Esophagus mucosa (tissue), 1 donor: ENCODE measurements at regions not wholly inside any gene's neighbourhood (a gene's known extent, or its start where the extent isn't known, plus 50 kb on each side); places are given as distances from the start of the nearest gene placed in this dataset.

Experiments used
- ATAC-seq: fragments of 200-7000 bp; cut with Tn5 transposase; one replicate; pipeline ENCODE4 v1.9.1; 2020
- donor health status: DM: yes; HTN: yes; CAD: no.

DNA sequence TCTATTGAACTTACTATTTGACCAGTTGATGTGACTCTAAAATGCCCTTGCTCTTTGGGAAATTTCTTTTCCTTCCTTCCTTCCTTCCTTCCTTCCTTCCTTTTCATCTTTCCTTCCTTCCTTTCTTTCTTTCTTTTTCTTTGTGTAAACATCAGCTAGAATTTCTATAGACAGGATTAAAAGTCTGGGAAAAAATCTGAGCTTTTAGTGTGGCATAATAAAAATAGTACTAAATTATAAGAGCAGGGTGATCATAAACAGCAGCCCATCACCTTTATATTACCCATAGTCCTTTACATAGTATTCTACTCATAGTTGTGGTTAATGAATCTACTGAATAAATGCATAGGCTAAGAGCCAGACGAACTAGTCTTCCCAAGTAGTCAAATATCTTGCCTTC lies 281.0 kb upstream of the DAB1 start:
- ATAC-seq = no peak

DNA sequence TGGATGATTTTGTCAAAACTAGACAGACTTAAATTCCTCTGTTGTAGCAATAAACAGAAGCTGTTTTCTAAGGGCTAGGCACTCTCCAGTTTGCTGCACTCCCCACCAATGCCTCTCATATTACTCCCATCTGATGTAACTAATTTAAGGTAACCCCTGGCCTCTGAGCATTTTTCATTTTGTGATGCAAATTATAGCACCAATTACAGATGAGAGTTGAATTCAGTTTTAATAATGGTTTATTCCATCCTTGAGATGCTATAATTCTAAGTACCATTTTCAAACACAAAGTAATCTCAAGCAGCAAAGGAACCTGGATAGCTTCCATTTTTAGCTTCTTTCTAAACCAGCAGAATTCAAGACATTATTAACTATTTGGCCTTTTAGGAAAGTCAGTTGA lies 280.4 kb upstream of the DAB1 start:
- no peak for ATAC-seq

DNA sequence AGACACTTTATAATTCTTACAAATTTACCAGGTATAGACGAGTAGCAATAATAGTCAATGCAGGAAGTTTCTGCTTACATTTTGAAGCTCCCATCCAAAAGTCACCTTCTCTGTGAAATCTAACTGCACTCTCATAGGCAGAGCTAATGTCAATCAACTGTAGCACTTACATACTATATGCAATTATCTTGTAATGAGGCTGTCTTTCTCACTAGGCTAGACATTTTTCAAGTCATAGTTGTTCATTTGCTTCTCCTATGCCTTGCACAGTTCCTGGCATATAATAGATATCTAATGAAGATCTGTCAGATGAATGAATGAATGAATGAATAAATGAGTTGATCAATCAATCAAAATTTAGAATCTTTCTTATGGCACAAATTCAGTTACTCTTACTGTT lies 273.0 kb upstream of the DAB1 start:
- ATAC-seq = no peak

GRCh38 chr1:57696043-57696442 lies 272.2 kb upstream of the DAB1 start:
- no peak for ATAC-seq

GRCh38 chr1:57686306-57686705 lies 262.4 kb upstream of the DAB1 start:
- ATAC-seq = no peak

- no peak for ATAC-seq
Observed at GRCh38 chr1:57683037-57683942, 259.4 kb upstream of the DAB1 start.

- no peak for ATAC-seq
Observed at GRCh38 chr1:57678138-57678537, 254.3 kb upstream of the DAB1 start.

DNA sequence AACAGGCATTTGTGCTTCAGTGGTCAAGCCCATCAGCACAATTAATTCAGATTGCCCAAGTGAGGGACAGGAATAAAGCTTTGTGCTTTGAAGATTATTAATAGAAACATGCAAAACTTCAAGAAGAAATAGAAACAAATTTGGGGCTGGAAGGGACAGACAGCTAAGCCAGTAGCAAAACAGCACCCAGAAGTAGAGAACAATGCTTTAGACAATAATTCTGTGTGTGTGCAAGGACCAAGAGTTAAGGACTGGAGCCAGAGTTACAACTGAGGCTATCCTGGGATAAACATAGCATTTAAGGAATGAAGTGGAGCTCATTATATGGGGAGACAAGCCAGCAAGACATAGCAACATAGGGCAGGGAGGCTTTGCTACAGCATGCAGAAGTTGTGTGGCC lies 251.9 kb upstream of the DAB1 start:
- ATAC-seq = no peak

- no peak for ATAC-seq
Observed at GRCh38 chr1:57674801-57675200, 250.9 kb upstream of the DAB1 start.

- ATAC-seq = no peak
Observed at GRCh38 chr1:57672346-57673140, 248.7 kb upstream of the DAB1 start.

GRCh38 chr1:57671750-57672149 lies 247.9 kb upstream of the DAB1 start:
- no peak for ATAC-seq

- ATAC-seq = no peak
Observed at GRCh38 chr1:57659804-57660203, 235.9 kb upstream of the DAB1 start.

DNA sequence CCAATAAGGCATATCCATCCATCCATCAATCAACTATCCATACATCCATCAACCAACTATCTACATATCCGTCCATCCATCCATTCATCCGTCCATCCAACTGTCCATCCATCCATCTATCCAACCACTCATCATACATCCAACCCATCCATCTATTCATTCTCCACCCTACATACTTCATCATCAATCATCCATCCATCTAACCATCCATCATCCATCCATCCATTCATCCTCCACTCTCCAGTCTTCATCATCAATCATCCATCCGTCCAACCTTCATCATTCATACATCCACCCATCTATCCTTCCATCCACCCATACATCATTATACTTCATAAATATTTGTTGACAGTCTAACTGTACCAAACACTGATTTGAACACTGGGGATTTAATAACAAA lies 231.3 kb upstream of the DAB1 start:
- no peak for ATAC-seq

DNA sequence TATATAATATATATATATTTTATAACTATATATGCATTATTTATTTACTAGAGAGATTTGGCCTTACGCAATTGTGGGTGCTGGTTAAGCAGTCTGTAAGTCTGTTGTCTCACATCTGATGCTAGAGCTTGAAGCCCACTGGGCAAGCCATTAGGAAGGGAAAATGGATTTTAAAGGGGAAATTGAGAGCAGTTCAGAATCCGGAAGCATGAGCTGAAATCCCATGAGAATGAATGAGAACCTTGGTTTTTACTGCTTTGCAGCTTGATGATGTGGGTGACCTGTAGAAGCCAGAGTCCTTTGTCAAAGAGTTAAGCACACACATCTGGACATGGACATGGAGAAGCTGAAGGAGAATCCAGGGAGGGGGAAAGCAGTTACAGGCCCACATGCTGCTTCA lies 220.8 kb upstream of the DAB1 start:
- ATAC-seq = no peak

DNA sequence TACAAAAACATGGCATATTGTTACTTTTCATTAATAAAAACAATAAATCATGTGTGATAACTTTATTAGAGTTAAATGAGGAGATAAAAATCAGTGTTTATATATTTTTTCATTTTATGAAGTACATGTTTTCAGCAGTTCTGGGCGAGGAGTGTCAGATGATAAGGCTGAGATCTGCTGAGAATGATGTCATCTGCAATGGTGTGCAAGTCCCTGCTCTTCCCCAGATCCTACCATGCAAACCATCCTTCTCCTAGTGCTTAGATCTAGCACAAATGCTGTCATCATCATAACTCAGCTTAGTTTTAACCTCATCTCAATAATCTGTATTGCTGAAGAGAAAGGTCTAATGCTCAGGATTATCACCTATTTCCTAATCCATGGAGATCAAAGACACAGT lies 214.4 kb upstream of the DAB1 start:
- ATAC-seq = no peak

DNA sequence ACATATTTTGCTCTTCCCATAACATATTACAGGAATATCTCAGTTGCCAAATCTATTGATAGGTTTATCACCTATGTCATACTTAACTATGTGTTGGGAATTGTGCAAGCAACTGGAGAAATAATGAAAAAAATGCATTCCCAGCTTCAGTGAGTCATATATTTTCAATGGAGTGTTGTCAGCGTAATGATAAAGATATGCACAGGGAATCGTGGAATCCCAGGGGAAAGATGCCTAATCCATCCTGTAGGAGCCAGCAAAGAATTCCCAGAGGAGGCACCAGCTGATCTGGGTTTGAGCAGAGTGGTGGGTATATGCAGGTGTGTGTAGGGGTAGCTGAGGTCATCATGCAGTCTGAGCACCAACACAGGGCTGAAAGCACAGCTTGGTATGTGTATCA lies 213.3 kb upstream of the DAB1 start:
- ATAC-seq = no peak

DNA sequence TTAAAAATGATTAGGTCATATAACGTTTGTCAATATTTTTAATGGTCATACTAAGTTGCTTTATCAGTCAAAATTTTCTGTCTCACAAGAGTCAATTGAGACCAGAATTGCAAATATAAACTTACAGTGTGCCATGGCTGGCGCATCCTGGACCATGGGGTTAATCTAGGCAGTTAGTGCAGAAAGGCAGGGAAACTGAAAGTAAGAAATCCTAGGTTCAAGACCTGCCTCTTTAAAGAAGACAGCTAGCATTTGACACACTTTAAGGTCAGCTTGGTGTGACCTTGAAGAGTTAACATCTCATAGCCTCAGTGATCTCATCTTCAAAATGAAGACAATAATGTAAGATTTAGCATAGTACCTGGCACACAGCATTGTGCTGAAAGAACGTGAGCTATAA lies 210.0 kb upstream of the DAB1 start:
- no peak for ATAC-seq

DNA sequence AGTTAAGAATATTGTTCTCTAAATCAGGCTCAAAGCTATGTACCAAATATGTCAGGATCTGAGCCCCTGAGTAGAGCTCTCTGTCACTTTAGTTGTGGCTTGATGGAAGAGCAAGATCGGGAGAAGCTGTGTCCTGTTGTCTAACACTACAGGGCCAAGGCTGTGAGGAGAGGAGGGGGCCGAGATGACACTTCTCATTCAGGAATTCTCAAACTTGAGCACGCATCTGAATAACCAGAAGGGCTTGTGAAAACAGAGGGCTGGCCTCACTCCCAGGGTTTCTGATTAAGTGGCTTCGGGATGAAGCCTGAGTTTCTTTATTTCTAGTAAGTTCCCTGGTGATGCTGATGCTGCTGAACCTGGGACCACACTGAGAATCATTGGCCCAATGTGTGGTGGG lies 209.2 kb upstream of the DAB1 start:
- ATAC-seq = no peak

GRCh38 chr1:57632401-57632800 lies 208.5 kb upstream of the DAB1 start:
- no peak for ATAC-seq

- ATAC-seq = no peak
Observed at GRCh38 chr1:57627612-57628011, 203.8 kb upstream of the DAB1 start.

DNA sequence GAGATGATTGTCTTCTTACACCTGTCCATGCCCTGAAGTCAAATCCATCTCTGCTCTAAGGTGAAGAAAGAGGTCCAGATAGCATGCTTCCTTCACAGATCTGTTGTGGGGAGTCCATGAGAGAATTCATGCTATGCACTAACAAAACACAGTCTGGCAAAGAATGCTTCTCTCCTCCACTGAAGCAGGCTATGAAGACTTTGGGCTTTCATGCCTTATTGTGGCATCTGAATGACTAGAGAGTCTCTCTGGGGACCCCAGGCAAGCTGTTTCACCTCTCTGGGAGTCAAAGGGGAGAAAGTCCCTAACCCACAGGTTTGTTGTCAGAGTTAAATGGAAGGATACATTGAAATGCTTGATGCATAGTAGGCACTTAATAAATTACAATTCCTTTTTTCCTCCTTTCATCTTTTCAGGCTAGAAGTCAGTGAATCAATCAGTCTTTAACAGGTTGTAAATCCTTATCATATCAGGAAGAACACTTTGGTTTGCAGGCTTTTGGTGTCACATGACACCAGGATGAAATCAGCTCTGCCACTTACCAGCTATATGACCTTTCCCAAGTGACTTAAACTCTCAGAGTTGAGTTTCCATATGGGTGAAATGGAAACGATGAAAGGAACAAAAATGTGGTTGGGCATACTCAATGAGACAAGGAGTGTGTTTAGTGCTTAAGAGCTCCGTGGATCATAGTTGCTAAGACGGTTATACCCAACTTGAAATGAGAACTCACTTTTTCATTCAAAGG lies 200.1 kb upstream of the DAB1 start:
- ATAC-seq = no peak

DNA sequence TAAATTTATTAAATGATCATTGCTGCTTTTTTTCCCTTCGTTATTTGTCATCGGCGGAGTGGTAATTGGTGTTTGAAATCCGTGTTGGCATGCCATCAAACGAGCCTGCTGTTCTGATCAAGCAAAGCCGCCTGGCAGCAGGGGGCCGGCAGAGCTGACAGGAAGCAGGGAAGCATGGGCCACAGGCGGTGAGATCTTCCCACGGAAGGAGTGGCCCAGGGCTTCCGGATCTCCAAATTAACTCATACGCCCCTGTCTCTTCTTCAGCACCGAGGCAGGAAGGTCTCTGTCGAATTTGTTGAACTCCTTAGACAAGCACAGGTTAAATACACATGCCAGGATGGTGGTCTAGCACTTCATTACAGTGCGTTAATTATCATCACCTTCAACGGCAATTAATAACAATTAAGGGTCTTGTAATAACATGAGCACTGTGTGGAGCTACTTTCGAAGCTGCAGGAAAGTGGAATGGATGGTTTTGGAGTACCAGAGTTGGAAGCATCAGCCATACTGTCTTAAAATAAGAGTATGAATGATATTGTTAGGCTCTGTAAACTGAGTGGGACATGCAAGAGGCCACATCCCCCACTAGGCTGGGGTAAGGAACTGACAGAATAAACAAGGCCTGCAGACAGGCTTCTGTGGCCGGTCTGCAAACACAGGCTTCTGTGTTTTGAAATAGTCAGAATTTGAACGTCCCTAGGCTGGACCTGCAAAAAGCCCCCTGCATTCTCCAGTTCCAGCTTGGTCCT lies 199.4 kb upstream of the DAB1 start:
- ATAC-seq = no peak

DNA sequence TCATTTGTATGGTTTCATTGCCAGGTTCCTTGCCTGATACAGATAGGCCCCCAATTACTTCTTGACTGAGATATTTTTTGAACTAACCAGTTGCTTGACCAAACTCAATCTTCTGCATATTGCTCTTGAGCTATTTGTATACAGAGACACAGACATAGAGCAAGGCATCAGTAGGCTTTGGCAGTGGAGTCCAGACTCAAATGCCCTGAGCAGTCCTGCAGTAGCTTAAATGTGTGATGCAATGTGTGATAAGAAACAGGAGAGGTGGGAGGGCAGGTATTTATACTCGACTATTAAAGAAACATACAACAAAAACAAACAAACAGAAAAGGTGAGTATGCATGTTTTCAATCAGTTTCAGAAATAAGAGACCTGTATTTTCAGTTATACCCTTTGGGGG lies 197.9 kb upstream of the DAB1 start:
- no peak for ATAC-seq
